ENCODE measurements at regions not wholly inside any gene's neighbourhood (a gene's known extent, or its start where the extent isn't known, plus 50 kb on each side); places are given as distances from the start of the nearest gene placed in this dataset.

- no peak for DNase-seq (ENCODE audit: low spot score)
Observed at GRCh38 chr16:64035337-64035736, 1086.5 kb downstream of the CDH11 start.

- DNase-seq (ENCODE audit: low spot score) = no peak
Observed at GRCh38 chr16:64019339-64019738, 1102.5 kb downstream of the CDH11 start.

GRCh38 chr16:64017796-64018195, 1104.1 kb downstream of the CDH11 start:
- no peak for DNase-seq (ENCODE audit: low spot score)

- DNase-seq (ENCODE audit: low spot score) = no peak
Observed at GRCh38 chr16:64013856-64014255, 1108.0 kb downstream of the CDH11 start.

GRCh38 chr16:64012166-64012565, 1109.7 kb downstream of the CDH11 start:
- DNase-seq (ENCODE audit: low spot score) = peak; percentile 13

- no peak for DNase-seq (ENCODE audit: low spot score)
Observed at GRCh38 chr16:64011650-64012049, 1110.2 kb downstream of the CDH11 start.

GRCh38 chr16:64008131-64008530, 1113.7 kb downstream of the CDH11 start:
- no peak for DNase-seq (ENCODE audit: low spot score)

- DNase-seq (ENCODE audit: low spot score) = no peak
Observed at GRCh38 chr16:64004116-64004515, 1117.7 kb downstream of the CDH11 start.

- DNase-seq (ENCODE audit: low spot score) = no peak
Observed at GRCh38 chr16:63995025-63995424, 1126.8 kb downstream of the CDH11 start.

- no peak for DNase-seq (ENCODE audit: low spot score)
Observed at GRCh38 chr16:63983401-63983800, 1138.5 kb downstream of the CDH11 start.

- no peak for DNase-seq (ENCODE audit: low spot score)
Observed at GRCh38 chr16:63982741-63983140, 1139.1 kb downstream of the CDH11 start.

GRCh38 chr16:63982110-63982509, 1139.8 kb downstream of the CDH11 start:
- DNase-seq (ENCODE audit: low spot score) = no peak

GRCh38 chr16:63981639-63982038, 1140.2 kb downstream of the CDH11 start:
- DNase-seq (ENCODE audit: low spot score) = peak; percentile 6

- no peak for DNase-seq (ENCODE audit: low spot score)
Observed at GRCh38 chr16:63980763-63981162, 1141.1 kb downstream of the CDH11 start.

GRCh38 chr16:63978240-63978639, 1143.6 kb downstream of the CDH11 start:
- no peak for DNase-seq (ENCODE audit: low spot score)

- no peak for DNase-seq (ENCODE audit: low spot score)
Observed at GRCh38 chr16:63976345-63976744, 1145.5 kb downstream of the CDH11 start.

- DNase-seq (ENCODE audit: low spot score) = no peak
Observed at GRCh38 chr16:63975669-63976068, 1146.2 kb downstream of the CDH11 start.

- DNase-seq (ENCODE audit: low spot score) = no peak
Observed at GRCh38 chr16:63967966-63968365, 1153.9 kb downstream of the CDH11 start.

- DNase-seq (ENCODE audit: low spot score) = no peak
Observed at GRCh38 chr16:63960321-63960720, 1161.5 kb downstream of the CDH11 start.

GRCh38 chr16:63947022-63947421, 1174.8 kb downstream of the CDH11 start:
- DNase-seq (ENCODE audit: low spot score) = peak; percentile 34

- DNase-seq (ENCODE audit: low spot score) = no peak
Observed at GRCh38 chr16:63945806-63946205, 1176.1 kb downstream of the CDH11 start.

- DNase-seq (ENCODE audit: low spot score) = no peak
Observed at GRCh38 chr16:63943566-63943965, 1178.3 kb downstream of the CDH11 start.

- no peak for DNase-seq (ENCODE audit: low spot score)
Observed at GRCh38 chr16:63938661-63939060, 1183.2 kb downstream of the CDH11 start.

- DNase-seq (ENCODE audit: low spot score) = no peak
Observed at GRCh38 chr16:63933841-63934240, 1188.0 kb downstream of the CDH11 start.

GRCh38 chr16:63928421-63928820, 1193.4 kb downstream of the CDH11 start:
- DNase-seq (ENCODE audit: low spot score) = no peak
